GM19463 (cell line): ENCODE measurements at regions not wholly inside any gene's neighbourhood (a gene's known extent, or its start where the extent isn't known, plus 50 kb on each side); places are given as distances from the start of the nearest gene placed in this dataset.

Experiments used
- ATAC-seq: cut with Tn5 transposase; IDR thresholded peaks from one replicate; pipeline ENCODE4 v1.9.1; 2021; ENCODE audit warnings: mild to moderate bottlenecking, moderate library complexity; ENCODE audit not compliant: unreplicated experiment

GRCh38 chr3:184659797-184660301 is 52.0 kb downstream of the MAGEF1 start:
- no peak for ATAC-seq

GRCh38 chr3:184658223-184658928 is 53.5 kb downstream of the MAGEF1 start:
- ATAC-seq: no peak

GRCh38 chr3:184656829-184657681 is 54.8 kb downstream of the MAGEF1 start:
- peak; percentile 80 for ATAC-seq

- no peak for ATAC-seq
Measured at GRCh38 chr3:184656458-184656828, 55.4 kb downstream of the MAGEF1 start.

- ATAC-seq: no peak
Measured at GRCh38 chr3:184655597-184655996, 56.3 kb downstream of the MAGEF1 start.

GRCh38 chr3:184654375-184654774 is 57.5 kb downstream of the MAGEF1 start:
- no peak for ATAC-seq

- no peak for ATAC-seq
Measured at GRCh38 chr3:184652465-184652864, 59.4 kb downstream of the MAGEF1 start.

GRCh38 chr3:184651904-184652303 is 60.0 kb downstream of the MAGEF1 start:
- no peak for ATAC-seq

- ATAC-seq: no peak
Measured at GRCh38 chr3:184648636-184649035, 63.2 kb downstream of the MAGEF1 start.

GRCh38 chr3:184647405-184647936 is 64.4 kb downstream of the MAGEF1 start:
- no peak for ATAC-seq

- ATAC-seq: no peak
Measured at GRCh38 chr3:184645336-184645735, 66.5 kb downstream of the MAGEF1 start.

GRCh38 chr3:184643442-184643841 is 68.4 kb downstream of the MAGEF1 start:
- no peak for ATAC-seq

GRCh38 chr3:184642631-184643285 is 69.1 kb downstream of the MAGEF1 start:
- ATAC-seq: no peak

- no peak for ATAC-seq
Measured at GRCh38 chr3:184641430-184641829, 70.4 kb downstream of the MAGEF1 start.

- ATAC-seq: no peak
Measured at GRCh38 chr3:184639351-184639750, 72.5 kb downstream of the MAGEF1 start.

- no peak for ATAC-seq
Measured at GRCh38 chr3:184637705-184638104, 74.2 kb downstream of the MAGEF1 start.

- ATAC-seq: no peak
Measured at GRCh38 chr3:184636741-184637316, 75.0 kb downstream of the MAGEF1 start.

- ATAC-seq: no peak
Measured at GRCh38 chr3:184635774-184636173, 74.2 kb downstream of the EPHB3 start.

GRCh38 chr3:184635126-184635525 is 73.5 kb downstream of the EPHB3 start:
- no peak for ATAC-seq

- ATAC-seq: no peak
Measured at GRCh38 chr3:184633237-184633579, 71.6 kb downstream of the EPHB3 start.
